K562 (cell line): ENCODE measurements at regions not wholly inside any gene's neighbourhood (a gene's known extent, or its start where the extent isn't known, plus 50 kb on each side); places are given as distances from the start of the nearest gene placed in this dataset.

ENCODE experiments used
- CAMTA2 ChIP-seq: fragments of 250-450 bp; sonication (Bioruptor Pico); conservative IDR thresholded peaks from 2 replicates; pipeline ENCODE4 v1.5.1; 2022
- ESRRB ChIP-seq: fragments of 250-450 bp; sonication (Bioruptor Pico); IDR thresholded peaks from 2 replicates; pipeline ENCODE4 v1.5.0; 2020; ENCODE audit warnings: mild to moderate bottlenecking, moderate library complexity, borderline replicate concordance
- EWSR1 ChIP-seq: fragments of 450-650 bp; IDR thresholded peaks from 2 replicates; pipeline ENCODE4 v1.6.1; 2018; ENCODE audit warnings: borderline replicate concordance, mild to moderate bottlenecking, low read depth, moderate library complexity; ENCODE audit not compliant: partially characterized antibody
- KHSRP ChIP-seq: fragments of 450-650 bp; IDR thresholded peaks from 2 replicates; pipeline ENCODE4 v1.6.1; 2017
- NFXL1 ChIP-seq: fragments of 450-650 bp; formaldehyde crosslinking; IDR thresholded peaks from 2 replicates; pipeline ENCODE4 v1.4.0; 2021; ENCODE audit warnings: mild to moderate bottlenecking
- PHF8 ChIP-seq: fragments of 200-600 bp; sonication (generic); IDR thresholded peaks from 2 replicates; pipeline ENCODE4 v1.6.1; 2012; ENCODE audit warnings: mixed run types, mild to moderate bottlenecking, inconsistent platforms, low read length, moderate library complexity, borderline replicate concordance
- PTRF ChIP-seq: fragments of 450-650 bp; IDR thresholded peaks from 2 replicates; pipeline ENCODE4 v1.6.1; 2016; ENCODE audit warnings: mild to moderate bottlenecking, missing genetic modification characterization, missing compliant biosample characterization
- RFX5 ChIP-seq: IDR thresholded peaks from 2 replicates; pipeline ENCODE4 v1.6.1; 2011; ENCODE audit warnings: low read depth, mild to moderate bottlenecking, improper control_type of control experiment, low read length
- THRAP3 ChIP-seq: fragments of 450-650 bp; IDR thresholded peaks from 2 replicates; pipeline ENCODE4 v1.6.1; 2016; ENCODE audit warnings: mild to moderate bottlenecking, inconsistent platforms, borderline replicate concordance
- ZNF431 ChIP-seq: sonication (generic); formaldehyde crosslinking; IDR thresholded peaks from 2 replicates; pipeline ENCODE4 v1.8.0; 2022; ENCODE audit warnings: mild to moderate bottlenecking, missing genetic modification reagents
- TF ChIP-seq, protein P1 (sequence below): fragments of 150-350 bp; IDR thresholded peaks from 2 replicates; pipeline ENCODE4 v1.6.1; 2014; ENCODE audit warnings: low read depth, mild to moderate bottlenecking, low read length, borderline replicate concordance
- TF ChIP-seq, protein P2 (sequence below): fragments of 200-400 bp; formaldehyde crosslinking; IDR thresholded peaks from 2 replicates; pipeline ENCODE4 v1.6.1; 2017; ENCODE audit warnings: mild to moderate bottlenecking, low read depth, low read length, moderate library complexity

DNA sequence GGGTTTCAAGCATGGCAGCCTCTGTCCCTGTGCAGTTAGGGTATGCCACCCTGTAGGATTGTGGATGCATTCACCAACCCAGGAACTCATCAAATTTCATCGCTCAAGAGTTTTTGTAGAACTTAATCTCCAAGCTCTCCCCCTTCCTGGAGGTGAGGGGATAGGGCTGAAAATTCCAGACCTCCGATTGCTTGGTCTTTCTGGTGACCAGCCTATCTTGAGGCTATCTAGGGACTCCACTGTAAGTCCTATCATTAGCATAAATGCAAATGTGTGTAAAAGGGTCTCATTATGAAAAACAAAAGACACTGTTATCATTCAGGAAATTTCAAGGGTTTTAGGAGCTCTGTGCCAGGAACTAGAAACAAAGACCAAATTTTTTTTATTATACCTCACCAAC is 244.0 kb downstream of the DUSP6 start (continued):
- TF ChIP-seq, protein P1, sequence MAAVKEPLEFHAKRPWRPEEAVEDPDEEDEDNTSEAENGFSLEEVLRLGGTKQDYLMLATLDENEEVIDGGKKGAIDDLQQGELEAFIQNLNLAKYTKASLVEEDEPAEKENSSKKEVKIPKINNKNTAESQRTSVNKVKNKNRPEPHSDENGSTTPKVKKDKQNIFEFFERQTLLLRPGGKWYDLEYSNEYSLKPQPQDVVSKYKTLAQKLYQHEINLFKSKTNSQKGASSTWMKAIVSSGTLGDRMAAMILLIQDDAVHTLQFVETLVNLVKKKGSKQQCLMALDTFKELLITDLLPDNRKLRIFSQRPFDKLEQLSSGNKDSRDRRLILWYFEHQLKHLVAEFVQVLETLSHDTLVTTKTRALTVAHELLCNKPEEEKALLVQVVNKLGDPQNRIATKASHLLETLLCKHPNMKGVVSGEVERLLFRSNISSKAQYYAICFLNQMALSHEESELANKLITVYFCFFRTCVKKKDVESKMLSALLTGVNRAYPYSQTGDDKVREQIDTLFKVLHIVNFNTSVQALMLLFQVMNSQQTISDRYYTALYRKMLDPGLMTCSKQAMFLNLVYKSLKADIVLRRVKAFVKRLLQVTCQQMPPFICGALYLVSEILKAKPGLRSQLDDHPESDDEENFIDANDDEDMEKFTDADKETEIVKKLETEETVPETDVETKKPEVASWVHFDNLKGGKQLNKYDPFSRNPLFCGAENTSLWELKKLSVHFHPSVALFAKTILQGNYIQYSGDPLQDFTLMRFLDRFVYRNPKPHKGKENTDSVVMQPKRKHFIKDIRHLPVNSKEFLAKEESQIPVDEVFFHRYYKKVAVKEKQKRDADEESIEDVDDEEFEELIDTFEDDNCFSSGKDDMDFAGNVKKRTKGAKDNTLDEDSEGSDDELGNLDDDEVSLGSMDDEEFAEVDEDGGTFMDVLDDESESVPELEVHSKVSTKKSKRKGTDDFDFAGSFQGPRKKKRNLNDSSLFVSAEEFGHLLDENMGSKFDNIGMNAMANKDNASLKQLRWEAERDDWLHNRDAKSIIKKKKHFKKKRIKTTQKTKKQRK: no peak
- no peak for TF ChIP-seq RFX5
- no peak for TF ChIP-seq ESRRB (CRISPR knock-in tag)
- TF ChIP-seq, protein P2, sequence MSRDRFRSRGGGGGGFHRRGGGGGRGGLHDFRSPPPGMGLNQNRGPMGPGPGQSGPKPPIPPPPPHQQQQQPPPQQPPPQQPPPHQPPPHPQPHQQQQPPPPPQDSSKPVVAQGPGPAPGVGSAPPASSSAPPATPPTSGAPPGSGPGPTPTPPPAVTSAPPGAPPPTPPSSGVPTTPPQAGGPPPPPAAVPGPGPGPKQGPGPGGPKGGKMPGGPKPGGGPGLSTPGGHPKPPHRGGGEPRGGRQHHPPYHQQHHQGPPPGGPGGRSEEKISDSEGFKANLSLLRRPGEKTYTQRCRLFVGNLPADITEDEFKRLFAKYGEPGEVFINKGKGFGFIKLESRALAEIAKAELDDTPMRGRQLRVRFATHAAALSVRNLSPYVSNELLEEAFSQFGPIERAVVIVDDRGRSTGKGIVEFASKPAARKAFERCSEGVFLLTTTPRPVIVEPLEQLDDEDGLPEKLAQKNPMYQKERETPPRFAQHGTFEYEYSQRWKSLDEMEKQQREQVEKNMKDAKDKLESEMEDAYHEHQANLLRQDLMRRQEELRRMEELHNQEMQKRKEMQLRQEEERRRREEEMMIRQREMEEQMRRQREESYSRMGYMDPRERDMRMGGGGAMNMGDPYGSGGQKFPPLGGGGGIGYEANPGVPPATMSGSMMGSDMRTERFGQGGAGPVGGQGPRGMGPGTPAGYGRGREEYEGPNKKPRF: no peak
- TF ChIP-seq NFXL1 (CRISPR knock-in tag): no peak
- TF ChIP-seq ZNF431: no peak
- no peak for TF ChIP-seq PHF8
- no peak for TF ChIP-seq KHSRP
- no peak for TF ChIP-seq THRAP3
- no peak for TF ChIP-seq PTRF (tag)
- TF ChIP-seq EWSR1: no peak
- no peak for TF ChIP-seq CAMTA2
